ENCODE measurements at regions not wholly inside any gene's neighbourhood (a gene's known extent, or its start where the extent isn't known, plus 50 kb on each side); places are given as distances from the start of the nearest gene placed in this dataset.
"Not testable (repeated sequence)": the region's sequence is repeated elsewhere in the genome, so short reads cannot be mapped to it uniquely, and the experiment has no call there.

- intact Hi-C loops (cut with DNase I), result no loop called here
Measured at GRCh38 chr7:140273417-140273816, 96.6 kb upstream of the KDM7A start.

GRCh38 chr7:140271643-140271968 is 94.8 kb upstream of the KDM7A start:
- H3K27me3 ChIP-seq; ATAC-seq; H3K9me3 ChIP-seq; H3K36me3 ChIP-seq; H3K27ac ChIP-seq; H3K4me1 ChIP-seq; H3K4me3 ChIP-seq; intact Hi-C loops (cut with DNase I): not testable (repeated sequence)
- peak in 1 of 4 donors; percentile 5 for DNase-seq

More at GRCh38 chr7:140273417-140273816, 96.6 kb upstream of the KDM7A start:
- DNase-seq (peak in 2 of 4 donors; percentile 22 to 55), ATAC-seq (no peak)
- no peak for TF ChIP-seq CTCF (IDR thresholded peaks at IDR 0.05)
- Histone ChIP-seq H3K4me3 (no peak overlapping the region), H3K27me3 (no peaks in the 10 kb centered on the region), H3K4me1 (no peaks in the 10 kb centered on the region), H3K27ac (no peak overlapping the region), H3K9me3 (no peaks in the 10 kb centered on the region), H3K36me3 (no peaks in the 10 kb centered on the region)

DNA sequence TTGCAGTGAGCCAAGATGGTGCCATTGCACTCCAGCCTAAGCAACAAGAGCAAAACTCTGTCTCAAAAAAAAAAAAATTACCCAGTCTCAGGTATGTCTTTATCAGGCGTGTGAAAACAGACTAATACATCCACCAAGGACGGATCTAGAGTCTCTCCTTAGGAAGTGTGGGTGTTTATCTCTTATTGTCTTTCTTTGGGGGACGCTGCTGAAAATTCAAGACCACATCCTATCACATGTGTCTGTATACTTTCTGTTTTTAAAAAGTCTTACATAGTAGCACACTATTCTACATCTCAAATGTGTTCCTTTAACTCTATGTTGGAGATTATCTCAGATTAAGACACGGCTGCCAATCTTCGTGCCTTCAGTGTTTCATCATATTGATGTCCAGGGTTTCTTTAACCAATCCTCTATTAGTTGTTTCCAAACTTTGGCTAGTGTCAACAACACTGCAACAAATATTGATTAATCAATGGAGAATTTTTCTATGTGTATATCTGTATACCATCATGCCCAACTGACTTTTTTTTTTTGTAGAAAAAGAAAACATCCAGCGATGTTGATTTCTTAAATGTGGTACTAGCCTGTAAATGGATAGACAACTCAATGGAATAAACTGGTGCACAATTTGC is 92.3 kb upstream of the KDM7A start:
- no peak for ATAC-seq
- intact Hi-C loops (cut with DNase I), result no loop called here
- Histone ChIP-seq H3K36me3 (no peaks in the 10 kb centered on the region), H3K4me3 (no peak overlapping the region), H3K9me3 (no peaks in the 10 kb centered on the region), H3K27me3 (no peaks in the 10 kb centered on the region), H3K27ac (no peak overlapping the region), H3K4me1 (no peaks in the 10 kb centered on the region)
- no peak for TF ChIP-seq CTCF (IDR thresholded peaks at IDR 0.05)
- DNase-seq, result no peak

DNA sequence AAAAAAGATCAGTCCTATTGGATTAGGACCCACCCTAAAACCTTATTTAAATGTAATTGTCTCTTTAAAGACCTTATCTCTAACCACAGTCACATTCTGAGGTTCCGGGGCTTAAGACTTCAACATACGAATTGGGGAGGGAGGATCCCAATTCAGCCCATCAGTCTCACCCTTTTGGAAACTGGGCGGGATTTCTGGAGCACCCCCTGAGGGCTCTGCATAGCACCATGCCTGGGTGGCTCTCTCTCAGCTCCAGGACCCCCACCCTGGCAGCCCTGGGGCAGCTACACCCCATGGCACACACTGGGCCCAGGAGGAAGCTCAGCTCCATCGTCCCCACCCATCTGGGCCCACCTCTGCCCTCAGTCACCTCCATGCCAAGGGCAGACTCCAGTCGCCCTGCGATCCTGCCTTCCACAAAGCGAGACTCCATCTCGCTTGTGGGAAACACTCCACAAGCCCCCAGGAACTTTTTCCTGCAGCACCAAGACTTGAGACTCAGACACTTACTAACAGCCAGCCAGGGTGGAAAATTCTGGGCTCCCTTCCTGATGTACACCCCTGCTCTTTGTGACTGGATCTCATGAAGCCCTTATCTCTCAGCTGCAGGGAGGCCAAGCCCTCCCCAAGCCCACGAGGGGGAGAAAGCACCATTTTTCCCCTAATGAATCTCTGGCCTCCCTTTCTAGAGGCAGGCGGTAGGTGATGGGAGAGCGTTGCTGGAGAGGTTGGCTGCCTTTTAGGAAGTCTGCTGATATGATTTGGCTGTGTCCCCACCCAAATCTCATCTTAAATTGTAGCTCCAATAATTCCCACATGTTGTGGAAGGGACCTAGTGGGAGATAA is 90.8 kb upstream of the KDM7A start:
- intact Hi-C loops (cut with DNase I), result no loop called here
- no peak for TF ChIP-seq CTCF (IDR thresholded peaks at IDR 0.05)
- H3K4me1 ChIP-seq, result no peaks in the 10 kb centered on the region
- H3K27ac ChIP-seq, result no peak overlapping the region
- ATAC-seq, result no peak
- peak in 1 of 4 donors; percentile 26 for DNase-seq
- no peaks in the 10 kb centered on the region for H3K27me3 ChIP-seq
- H3K4me3 ChIP-seq, result no peak overlapping the region
- H3K9me3 ChIP-seq, result no peaks in the 10 kb centered on the region
- H3K36me3 ChIP-seq, result no peaks in the 10 kb centered on the region

DNA sequence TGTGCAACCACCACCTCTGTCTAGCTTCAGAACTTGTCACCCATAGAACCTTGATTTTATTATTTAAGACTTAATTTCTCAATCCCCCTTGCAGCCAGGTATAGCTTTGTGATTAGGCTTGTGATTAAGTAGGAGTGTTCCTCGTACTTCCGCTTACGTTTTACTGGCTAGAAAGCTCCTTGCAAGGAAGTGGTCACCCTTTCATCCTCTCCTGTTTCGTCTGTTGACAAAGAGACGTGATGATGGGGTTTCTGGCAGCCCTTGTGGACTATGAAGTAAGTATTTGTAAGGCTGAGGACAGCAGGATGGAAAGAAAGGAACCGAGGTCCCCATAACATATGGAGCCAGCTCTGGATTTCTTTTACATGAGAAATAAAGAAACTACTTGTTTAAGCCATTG is 86.5 kb upstream of the KDM7A start:
- TF ChIP-seq CTCF (IDR thresholded peaks at IDR 0.05), result no peak
- DNase-seq, result no peak
- intact Hi-C loops (cut with DNase I), result no loop called here

More for the DNA sequence above, 86.5 kb upstream of the KDM7A start:
- no peaks in the 10 kb centered on the region for H3K4me1 ChIP-seq
- H3K27ac ChIP-seq, result peak overlapping the region in 1 of 2 donors; percentile 31
- ATAC-seq, result no peak
- H3K27me3 ChIP-seq, result peaks cover 0 to 8% of the 10 kb centered on the region in 2 donors
- no peaks in the 10 kb centered on the region for H3K9me3 ChIP-seq
- H3K4me3 ChIP-seq, result no peak overlapping the region
- H3K36me3 ChIP-seq, result no peaks in the 10 kb centered on the region
